HG02588 (cell line): ENCODE measurements at regions not wholly inside any gene's neighbourhood (a gene's known extent, or its start where the extent isn't known, plus 50 kb on each side); places are given as distances from the start of the nearest gene placed in this dataset.

Source experiments
- ATAC-seq: cut with Tn5 transposase; IDR thresholded peaks from one replicate; pipeline ENCODE4 v1.9.1; 2021; ENCODE audit warnings: mild to moderate bottlenecking, moderate library complexity; ENCODE audit not compliant: unreplicated experiment

GRCh38 chr11:16685914-16686313, 52.5 kb upstream of the C11orf58 start:
- ATAC-seq: no peak

DNA sequence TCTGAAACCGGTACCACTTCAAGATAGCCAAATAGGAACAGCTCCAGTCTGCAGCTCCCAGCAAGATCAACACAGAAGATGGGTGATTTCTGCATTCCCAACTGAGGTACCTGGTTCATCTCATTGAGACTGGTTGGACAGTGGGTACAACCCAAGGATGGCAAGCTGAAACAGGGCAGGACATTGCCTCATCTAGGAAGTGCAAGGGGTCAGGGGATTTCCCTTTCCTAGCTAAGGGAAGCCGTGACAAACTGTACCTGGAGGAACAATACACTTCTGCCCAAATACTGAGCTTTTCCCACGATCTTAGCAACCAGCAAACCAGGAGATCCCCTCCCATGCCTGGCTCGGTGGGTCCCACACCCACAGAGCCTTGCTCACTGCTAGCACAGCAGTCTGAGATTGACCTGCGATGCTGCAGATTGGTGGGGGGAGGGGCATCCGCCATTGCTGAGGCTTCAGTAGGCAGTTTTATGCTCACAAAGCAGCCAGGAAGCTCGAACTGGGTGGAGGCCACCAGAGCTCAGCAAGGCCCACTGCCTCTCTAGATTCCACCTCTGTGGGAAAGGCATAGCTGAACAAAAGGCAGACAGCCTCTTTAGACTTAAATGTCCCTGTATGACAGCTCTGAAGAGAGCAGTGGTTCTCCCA, 59.9 kb upstream of the C11orf58 start:
- ATAC-seq: no peak

DNA sequence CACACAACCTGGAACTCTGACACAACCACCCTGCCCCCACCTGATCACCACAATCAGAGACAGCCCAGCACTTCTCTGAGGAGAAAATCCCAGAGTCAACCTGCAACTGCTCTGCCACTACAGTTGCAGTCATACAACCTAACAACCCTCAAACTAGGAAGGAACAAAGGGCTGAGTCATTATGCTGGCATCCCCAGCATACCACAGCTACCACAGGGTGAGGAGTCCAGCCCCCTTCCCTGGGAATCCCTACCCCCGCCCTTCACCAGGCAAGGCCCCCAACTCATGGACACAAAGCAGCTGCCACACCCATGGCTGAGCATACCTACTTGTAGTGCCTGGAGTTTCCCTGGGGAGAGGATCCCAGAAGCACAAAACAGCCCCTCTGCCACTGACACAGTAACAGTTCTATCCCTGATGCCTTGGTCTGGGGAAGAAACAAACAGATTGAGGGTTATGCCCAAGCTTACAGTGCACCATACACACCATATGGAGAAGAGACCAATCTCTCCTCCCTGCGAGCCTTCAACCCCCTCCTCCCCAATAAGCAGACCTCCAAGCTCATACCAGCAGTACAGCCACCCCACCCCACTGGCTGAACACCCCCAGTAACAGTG, 68.5 kb upstream of the C11orf58 start:
- ATAC-seq: no peak

DNA sequence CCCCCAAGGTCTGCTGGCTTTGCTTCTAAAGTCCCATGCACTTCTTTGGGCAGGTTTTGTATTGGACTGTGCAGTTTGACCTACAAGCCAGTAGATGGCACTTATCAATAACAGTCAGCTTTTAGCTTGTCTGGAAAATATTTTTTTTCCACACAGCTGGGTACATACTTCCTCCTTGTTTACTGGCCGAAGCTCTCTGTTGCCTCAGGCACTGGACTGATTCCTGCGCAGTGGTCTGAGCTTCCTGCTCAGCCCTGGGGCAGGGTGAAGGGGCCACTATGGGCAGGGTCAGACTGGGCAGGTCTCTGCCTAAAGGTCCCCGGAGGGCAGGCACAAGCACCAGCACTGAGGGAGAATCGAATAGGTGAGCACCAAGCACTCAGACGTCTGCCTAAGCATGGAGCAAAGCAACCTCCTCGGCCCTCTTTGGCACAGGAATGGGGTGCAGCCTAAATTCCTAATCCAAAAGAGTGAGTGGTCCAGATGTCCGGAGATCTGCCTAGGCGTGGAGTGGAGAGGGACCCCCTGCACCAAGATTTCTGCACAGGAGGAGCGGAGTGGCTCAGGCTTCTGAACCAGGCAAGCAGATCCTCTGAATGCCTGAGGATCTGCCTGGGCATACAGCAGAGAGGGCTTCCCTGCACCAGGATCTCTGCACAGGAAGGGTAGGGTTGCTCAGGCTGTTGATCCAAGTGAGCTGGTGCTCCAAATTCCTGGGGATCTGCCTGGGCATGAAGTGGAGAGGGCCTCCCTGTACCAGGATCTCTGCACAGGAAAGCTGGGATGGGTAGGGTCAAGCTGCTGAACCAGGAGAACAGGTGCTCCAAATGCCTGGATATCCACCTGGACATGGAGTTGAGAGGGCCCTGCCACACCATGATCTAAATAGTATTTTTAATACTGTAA, 105.9 kb upstream of the C11orf58 start:
- no peak for ATAC-seq

GRCh38 chr11:16630651-16631050, 107.8 kb upstream of the C11orf58 start:
- no peak for ATAC-seq

- no peak for ATAC-seq
These were observed 120.0 kb upstream of the C11orf58 start for GRCh38 chr11:16618431-16618830.

GRCh38 chr11:16615480-16615879, 123.0 kb upstream of the C11orf58 start:
- ATAC-seq: no peak

GRCh38 chr11:16613512-16614381, 124.7 kb upstream of the C11orf58 start:
- peak; percentile 99 for ATAC-seq

DNA sequence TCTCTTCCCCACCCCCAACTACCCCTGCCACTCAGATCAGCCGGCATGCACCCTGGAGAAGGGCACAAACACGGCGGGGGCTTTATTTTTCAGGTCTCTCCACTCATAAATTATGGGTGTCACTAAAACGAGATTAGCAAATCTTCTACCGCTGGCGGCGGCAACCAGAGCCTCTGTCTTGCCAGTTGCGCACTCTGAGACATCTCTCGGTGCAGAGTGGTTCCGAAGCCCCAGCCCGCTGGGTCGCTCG, 125.3 kb upstream of the C11orf58 start:
- no peak for ATAC-seq

GRCh38 chr11:16612566-16613261, 125.7 kb upstream of the C11orf58 start:
- ATAC-seq: no peak

- ATAC-seq: no peak
These were observed 126.4 kb upstream of the C11orf58 start for GRCh38 chr11:16611926-16612565.

- ATAC-seq: no peak
These were observed 127.0 kb upstream of the C11orf58 start for GRCh38 chr11:16611401-16611921.

DNA sequence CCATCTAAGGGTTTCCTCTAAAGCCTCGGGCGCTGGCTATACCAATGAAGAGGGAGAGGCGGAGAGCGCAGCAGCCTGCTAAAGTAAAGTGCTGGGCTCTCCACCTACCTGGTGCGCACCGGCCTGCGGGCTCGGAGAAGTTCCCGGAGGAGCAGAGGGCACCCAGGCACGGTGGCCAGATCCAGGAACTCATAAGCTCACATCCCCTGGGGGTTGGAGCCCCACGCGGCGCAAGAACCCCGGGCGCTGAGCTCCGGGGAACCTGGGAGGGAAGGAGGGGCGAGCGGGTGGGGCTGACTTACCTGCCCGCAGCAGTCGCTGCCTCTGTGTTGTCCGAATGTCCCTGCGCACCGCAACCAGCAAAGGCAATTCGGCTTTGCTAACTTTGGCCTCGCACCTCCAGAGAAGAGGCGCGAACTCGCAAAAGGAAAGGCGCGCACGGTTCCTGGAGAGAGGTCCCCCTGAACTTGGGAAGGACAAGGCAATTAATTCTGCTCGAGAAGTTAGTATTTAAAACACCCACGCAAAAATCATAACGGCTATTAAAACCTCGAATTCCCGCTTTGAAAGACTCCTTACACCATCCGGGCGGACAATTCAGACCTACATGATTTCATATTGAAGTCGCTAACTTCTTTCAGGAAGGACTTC, 127.6 kb upstream of the C11orf58 start:
- no peak for ATAC-seq

DNA sequence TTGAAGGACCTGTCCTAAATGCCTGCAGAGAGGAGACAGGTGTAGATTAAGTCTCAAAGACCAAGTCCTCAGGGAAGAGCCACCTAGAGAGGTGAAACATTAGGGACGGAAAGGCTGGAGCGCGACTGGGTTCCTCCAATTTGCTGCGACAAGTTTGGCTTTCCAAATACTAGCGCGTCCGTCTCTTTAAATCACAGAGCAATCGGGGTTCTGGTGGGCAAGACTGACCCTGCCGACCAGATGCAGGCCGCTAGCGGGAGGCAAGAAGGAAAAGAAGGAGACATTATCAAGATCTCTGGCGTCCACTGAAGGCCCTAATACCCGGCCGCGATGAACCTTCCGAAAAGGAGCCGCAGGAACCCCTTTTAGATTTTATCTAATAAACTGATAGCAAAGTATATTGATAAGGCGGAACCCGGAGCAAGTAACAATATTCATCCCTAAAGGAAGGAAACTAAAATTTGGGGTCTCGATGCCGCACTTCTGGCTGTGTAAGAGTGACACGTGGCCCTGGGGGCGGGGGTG, 128.2 kb upstream of the C11orf58 start:
- ATAC-seq: no peak

DNA sequence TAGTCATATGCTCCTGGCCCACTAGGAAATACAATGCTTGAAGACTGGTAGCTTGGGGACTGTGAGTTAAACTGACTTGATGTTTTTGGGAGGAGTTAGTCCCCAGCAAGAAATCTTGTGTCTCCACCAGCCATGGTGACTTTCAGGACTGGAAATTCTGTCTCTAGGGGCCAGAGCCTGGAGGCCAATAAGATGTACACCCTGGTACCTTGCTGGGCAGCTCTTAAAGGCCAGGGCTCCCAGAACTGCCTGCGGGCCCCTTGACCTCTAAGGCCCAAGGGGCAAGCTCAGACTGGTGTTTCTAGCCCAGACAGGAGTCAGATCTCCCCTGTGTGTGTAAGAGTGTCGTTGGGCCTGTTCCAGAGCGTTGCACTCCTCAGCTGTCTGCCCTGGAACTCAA, 128.7 kb upstream of the C11orf58 start:
- ATAC-seq: no peak

GRCh38 chr11:16607675-16608644, 130.5 kb upstream of the C11orf58 start:
- no peak for ATAC-seq

DNA sequence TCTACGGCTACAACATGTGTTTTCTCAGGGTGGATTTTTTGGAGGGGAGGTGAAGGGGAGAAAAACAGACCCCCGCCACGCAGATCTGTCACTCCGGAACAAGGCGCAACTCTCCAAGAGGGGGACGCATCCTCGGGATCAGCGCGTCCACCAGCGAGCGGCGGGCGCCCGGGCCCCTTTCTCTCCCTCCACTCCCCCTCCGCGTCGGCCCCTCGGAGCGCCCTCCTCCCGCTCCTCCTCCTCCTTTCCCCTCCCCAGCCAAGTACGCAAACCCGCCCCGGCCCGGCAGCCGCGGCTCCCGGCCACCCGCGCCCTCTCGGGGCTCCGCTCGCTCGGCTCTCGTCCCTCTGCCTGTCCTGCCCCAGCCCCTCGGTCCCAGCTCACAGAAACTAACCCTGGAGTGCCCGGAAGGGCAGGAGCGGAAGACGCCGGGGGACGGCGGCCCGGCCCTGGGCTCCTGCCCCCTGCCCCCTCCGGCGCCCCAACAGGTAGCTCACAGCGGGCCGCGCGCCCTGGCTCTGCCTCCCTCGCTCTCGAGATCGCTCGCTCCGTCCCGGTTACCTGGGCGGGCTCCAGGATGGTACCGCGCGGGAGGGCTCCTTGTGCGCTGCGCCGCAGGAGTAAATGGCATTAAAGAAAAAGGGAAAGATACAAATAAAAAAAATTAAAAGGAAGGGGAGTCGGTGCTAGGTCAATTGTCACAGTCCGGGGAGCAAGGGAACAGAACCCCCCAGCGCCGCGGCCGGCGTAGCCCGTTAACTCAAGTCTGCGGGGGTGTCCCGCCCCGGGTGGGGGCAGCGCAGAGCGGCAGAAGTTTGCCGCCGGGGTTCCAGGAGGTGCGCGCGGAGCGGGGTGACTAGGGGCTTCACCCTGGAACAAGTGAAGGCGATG, 131.4 kb upstream of the C11orf58 start:
- no peak for ATAC-seq
